ENCODE measurements at regions not wholly inside any gene's neighbourhood (a gene's known extent, or its start where the extent isn't known, plus 50 kb on each side); places are given as distances from the start of the nearest gene placed in this dataset.

GRCh38 chr12:132417741-132418140, 72.2 kb upstream of the FBRSL1 start:
- H3K4me3 ChIP-seq (ENCODE audit: low read depth, low read length) = no peak overlapping the region
- in situ Hi-C loops (cut with HindIII; ENCODE audit: low sequenced_read_pairs) = no loop called here
- TF ChIP-seq CTCF (IDR thresholded peaks at IDR 0.05; ENCODE audit: low read depth, low read length, missing control alignments) = no peak
- DNase-seq (ENCODE audit: low read depth) = no peak

DNA sequence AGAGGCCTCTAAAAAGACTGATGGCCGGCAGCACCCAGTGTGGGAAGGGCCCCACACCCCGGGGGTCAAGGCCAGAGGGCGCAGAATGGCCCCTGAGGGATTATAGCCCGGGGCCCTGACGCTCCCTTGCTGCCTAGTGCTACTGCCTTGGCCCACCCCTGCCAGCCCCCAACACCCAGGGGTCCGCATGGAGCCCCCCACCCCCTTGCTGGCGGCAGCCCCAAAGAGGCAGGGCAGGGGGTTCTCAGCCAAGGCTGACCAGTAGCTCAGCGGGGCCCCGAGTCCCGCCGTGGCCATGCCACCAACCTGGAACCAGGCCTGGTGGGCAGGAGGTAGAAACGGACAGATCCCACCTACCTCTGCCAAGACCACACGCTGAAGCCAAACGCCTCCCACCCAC, 73.1 kb upstream of the FBRSL1 start:
- no peak overlapping the region for H3K4me3 ChIP-seq (ENCODE audit: low read depth, low read length)
- in situ Hi-C loops (cut with HindIII; ENCODE audit: low sequenced_read_pairs) = no loop called here
- no peak for TF ChIP-seq CTCF (IDR thresholded peaks at IDR 0.05; ENCODE audit: low read depth, low read length, missing control alignments)
- DNase-seq (ENCODE audit: low read depth) = no peak

GRCh38 chr12:132416121-132416673, 73.8 kb upstream of the FBRSL1 start:
- TF ChIP-seq CTCF (IDR thresholded peaks at IDR 0.05; ENCODE audit: low read depth, low read length, missing control alignments) = no peak
- no peak for DNase-seq (ENCODE audit: low read depth)
- in situ Hi-C loops (cut with HindIII; ENCODE audit: low sequenced_read_pairs) = no loop called here

DNA sequence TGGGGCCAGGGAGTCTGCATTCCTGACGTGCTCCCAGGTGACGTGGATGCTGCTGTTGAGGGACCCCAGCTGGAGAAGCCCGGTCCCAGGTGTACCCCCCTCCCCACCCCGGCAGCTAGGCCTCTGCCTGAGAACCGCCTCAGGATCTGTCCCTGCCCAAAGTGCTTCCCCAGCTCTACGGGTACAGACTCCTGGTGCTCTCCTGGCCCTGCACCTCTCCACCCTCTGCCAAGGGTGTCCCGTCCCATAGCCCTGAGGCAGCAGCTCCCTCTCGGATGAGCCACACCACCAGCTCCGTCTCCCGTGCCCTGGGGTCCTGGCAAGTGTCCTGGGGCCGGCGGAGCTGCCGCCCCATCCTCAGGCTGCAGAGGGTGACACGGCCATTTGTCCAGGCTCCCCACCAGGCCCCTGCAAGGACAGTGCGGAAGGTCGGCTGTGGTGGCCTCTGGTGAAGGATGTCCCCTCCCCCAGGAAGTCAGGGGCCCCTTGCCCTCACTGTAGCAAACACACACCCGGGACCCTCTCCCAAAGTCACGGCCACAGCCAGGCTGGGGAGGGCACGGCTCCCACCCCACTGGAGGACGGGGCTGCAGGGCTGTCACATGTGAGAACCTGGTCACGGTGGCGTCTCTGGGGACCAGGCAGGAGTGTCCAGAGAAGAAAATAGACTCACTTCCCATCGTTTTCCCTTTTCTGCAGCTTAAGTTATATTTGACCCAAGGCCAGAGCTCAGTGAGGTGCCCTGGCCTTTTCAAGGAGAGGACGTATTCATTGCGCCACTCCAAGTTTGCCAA, 74.4 kb upstream of the FBRSL1 start:
- no peak for DNase-seq (ENCODE audit: low read depth)
- no peak overlapping the region for H3K4me3 ChIP-seq (ENCODE audit: low read depth, low read length)
- in situ Hi-C loops (cut with HindIII; ENCODE audit: low sequenced_read_pairs) = no loop called here
- no peak for TF ChIP-seq CTCF (IDR thresholded peaks at IDR 0.05; ENCODE audit: low read depth, low read length, missing control alignments)

More at GRCh38 chr12:132416121-132416673, 73.8 kb upstream of the FBRSL1 start:
- no peak overlapping the region for H3K4me3 ChIP-seq (ENCODE audit: low read depth, low read length)

DNA sequence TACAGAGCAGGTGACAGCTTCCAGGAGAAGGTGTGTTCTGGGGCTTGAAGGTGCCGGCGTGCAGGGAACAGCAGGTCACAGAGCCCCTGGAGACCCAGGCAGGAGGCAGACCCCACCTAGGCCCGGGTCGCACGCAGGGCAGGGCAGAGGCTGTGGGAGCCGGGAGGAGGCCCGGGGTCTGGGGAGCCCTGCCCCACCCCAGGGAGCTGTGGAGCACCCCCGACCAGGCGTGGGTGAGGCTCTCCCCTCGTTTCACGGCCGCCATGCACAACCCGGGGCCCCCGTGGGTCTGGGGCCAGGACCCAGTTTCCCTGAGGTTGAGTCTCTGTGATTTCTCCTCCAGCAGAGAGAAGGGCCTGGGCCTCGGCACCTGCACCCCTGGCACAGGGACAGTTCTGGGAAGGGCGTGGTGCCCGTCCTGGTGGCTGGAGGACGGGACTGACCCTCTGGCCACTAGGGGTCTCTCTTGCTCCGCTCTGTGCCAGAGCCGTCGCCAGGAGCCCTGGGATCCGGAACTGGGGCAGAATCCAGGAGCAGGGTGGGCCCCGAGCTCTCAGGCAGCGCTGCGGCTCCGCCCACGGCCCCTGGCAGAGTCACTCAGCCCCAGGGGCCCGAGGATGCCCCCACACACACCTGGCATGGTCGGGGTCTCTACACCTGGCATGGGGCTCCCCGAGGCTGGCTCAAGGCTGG, 75.2 kb upstream of the FBRSL1 start:
- no peak overlapping the region for H3K4me3 ChIP-seq (ENCODE audit: low read depth, low read length)
- peak; percentile 90 for TF ChIP-seq CTCF (IDR thresholded peaks at IDR 0.05; ENCODE audit: low read depth, low read length, missing control alignments)
- in situ Hi-C loops (cut with HindIII; ENCODE audit: low sequenced_read_pairs) = no loop called here
- DNase-seq (ENCODE audit: low read depth) = peak; percentile 33

DNA sequence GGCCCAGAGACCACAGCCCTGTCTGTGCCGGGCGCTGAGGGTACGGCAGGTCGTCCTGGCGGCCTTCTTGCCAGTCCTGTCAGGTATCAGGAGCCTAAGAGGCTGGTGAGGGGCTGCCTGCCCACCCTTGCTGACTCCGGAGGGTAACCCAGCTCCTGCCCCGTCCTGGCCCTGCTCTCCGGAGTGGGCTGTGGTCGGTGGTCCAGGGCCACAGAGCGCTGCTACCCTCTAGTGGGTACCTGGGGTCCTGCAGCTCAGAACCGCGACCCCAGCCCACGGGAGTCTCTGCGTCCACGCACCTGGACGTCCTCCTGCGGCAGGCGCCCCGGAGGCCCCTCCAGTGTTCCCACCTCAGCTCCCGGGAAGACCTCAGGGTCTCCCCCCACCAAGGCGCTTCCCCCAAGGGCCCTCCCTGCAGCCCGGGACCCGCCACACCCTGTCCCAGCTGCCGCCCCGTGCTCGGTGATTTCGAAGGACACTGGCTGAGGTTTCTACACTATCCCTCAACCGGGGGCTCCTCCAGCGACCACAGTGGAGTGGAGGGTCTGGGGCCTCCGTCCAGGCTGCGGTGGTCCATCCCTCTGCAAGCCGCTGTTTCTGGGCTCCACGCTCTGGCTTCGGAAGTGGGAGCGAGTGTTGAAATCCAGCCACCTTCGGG, 75.9 kb upstream of the FBRSL1 start:
- peak; percentile 76 for TF ChIP-seq CTCF (IDR thresholded peaks at IDR 0.05; ENCODE audit: low read depth, low read length, missing control alignments)
- in situ Hi-C loops (cut with HindIII; ENCODE audit: low sequenced_read_pairs) = no loop called here
- no peak overlapping the region for H3K4me3 ChIP-seq (ENCODE audit: low read depth, low read length)
- no peak for DNase-seq (ENCODE audit: low read depth)
